Activated CD4-positive, alpha-beta T cell treated with anti-CD3 and anti-CD28 coated beads, Interleukin-10, Interleukin-2, amounts not matched to agents 100 ng/mL and 50 ng/mL, durations not matched to agents 16 hours and 8 hours (primary cell): ENCODE measurements at regions not wholly inside any gene's neighbourhood (a gene's known extent, or its start where the extent isn't known, plus 50 kb on each side); places are given as distances from the start of the nearest gene placed in this dataset.

Experiments used
- DNase-seq: peaks from one replicate; pipeline ENCODE4 v3.0.0-alpha.2; 2020

- DNase-seq = no peak
These were observed 266.8 kb upstream of the PARD3B start for GRCh38 chr2:204278454-204278853.

GRCh38 chr2:204279819-204280218 is 265.5 kb upstream of the PARD3B start:
- DNase-seq = no peak

GRCh38 chr2:204280262-204280668 is 265.0 kb upstream of the PARD3B start:
- DNase-seq = no peak

DNA sequence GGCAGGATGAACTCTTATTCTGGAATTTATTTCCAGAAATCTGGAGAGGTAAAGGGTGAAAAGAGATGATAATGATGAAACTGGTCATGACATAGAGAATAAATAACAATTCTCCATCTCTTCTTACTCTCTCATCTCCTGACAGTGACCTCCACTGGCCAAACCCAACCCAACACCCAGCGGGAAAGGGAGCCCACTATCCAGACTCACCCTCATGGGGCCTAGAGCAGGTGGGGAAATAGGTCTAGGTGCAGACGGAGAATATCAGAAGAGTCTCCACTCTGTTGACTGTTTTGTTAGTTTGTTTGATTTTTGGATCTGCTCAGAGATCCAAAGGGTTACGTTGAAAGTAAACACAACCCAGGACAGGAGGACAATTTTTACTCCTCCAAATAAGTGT is 263.2 kb upstream of the PARD3B start:
- no peak for DNase-seq

DNA sequence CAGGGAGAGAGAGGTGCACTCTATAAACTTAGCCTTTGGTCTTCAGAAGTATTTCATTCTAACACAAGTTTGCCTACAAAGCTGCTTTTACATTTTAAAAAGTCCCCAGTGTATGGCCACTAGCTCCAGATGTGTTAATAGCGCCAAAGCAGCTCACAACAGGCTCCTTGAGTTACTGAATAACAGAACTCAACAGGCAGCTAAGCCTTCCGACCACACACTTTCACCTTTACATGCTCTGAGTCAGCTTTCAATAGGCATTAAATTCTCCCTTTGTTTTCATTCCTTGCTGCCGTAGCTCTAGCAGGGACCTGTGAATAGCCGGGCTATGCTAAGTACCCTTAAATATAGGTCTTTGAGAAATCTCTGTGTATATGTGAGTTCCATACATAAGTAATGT is 262.8 kb upstream of the PARD3B start:
- DNase-seq = no peak

GRCh38 chr2:204289066-204289465 is 256.2 kb upstream of the PARD3B start:
- DNase-seq = no peak

GRCh38 chr2:204292439-204292838 is 252.8 kb upstream of the PARD3B start:
- DNase-seq = no peak

GRCh38 chr2:204293884-204294747 is 251.2 kb upstream of the PARD3B start:
- DNase-seq = no peak

DNA sequence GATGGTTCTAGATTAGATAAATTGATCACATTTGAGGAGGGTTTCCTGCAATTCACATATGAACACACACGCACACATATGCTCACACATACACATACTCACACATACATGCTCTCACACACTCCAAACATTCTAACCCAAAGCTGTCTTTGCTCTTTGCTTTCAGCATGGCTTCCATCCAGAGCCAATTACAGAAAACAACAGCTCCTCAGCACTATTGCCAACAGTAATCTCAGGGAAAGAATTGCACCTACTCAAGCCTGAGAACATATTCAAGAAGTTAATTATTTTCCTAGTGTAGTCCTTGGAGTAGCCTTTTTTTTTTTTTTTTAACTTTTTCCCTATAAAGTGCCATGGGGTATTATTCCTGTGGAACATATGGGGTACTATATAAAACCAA is 246.9 kb upstream of the PARD3B start:
- no peak for DNase-seq

DNA sequence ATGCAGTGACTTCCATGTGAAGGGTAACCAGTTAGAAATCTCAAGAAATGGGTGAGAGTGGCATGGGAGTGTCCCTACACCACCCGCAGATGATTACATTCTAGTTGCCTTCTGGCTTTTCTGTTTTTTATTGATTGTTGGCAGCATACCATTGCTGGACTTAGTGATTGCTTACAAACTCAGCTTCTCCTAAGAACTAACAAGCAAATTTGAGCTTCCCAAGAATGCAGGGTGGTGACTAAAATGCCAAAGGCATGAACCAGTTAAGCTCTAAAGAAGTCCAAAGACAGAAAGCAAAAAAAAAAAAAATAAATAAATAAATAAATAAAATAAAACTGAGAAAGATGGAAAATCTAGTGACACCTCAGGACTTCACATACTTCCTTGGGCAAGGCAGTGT is 245.5 kb upstream of the PARD3B start:
- DNase-seq = no peak

DNA sequence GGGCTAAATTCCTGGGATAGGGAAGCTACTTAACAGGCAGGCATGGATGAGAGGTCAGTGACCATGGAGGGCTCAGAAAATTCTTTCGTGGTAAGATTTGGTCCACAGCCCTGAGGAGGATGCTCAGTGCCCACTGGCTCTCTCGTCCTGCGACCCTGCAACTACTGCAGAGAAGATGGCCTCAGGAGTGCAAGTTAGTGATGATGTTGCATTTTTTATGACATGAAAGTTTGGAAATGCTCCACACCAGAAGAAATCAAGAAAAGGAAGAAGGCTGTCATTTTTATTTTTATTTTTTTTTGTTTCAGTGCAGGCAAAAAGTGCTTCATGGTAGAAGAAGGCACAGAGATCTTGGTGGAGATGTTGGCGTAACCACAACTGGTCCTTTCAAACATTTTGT is 238.6 kb upstream of the PARD3B start:
- no peak for DNase-seq

- no peak for DNase-seq
These were observed 233.2 kb upstream of the PARD3B start for GRCh38 chr2:204312105-204312504.

- no peak for DNase-seq
These were observed 232.0 kb upstream of the PARD3B start for GRCh38 chr2:204313256-204313655.

DNA sequence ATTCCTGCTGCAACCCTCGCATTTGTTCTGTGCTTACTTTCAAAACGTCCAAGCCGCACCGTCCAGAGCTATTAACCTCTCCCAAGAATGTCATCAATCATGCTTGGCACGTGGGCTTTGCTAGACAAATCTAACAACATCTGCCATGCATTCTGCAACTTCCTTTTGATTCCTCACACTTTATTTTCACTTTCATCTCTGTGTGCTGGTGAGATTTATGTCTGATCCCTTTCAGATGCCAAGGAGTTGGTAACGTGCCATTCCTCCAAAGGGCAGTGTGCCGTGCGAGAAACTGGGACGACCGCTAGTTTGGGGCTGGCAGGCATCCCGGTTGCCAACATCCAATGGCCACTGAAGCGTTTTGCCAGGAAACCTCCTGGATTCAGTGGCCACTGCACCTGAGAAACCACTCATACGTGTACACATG is 230.0 kb upstream of the PARD3B start:
- DNase-seq = no peak

- DNase-seq = no peak
These were observed 227.6 kb upstream of the PARD3B start for GRCh38 chr2:204317640-204318039.

DNA sequence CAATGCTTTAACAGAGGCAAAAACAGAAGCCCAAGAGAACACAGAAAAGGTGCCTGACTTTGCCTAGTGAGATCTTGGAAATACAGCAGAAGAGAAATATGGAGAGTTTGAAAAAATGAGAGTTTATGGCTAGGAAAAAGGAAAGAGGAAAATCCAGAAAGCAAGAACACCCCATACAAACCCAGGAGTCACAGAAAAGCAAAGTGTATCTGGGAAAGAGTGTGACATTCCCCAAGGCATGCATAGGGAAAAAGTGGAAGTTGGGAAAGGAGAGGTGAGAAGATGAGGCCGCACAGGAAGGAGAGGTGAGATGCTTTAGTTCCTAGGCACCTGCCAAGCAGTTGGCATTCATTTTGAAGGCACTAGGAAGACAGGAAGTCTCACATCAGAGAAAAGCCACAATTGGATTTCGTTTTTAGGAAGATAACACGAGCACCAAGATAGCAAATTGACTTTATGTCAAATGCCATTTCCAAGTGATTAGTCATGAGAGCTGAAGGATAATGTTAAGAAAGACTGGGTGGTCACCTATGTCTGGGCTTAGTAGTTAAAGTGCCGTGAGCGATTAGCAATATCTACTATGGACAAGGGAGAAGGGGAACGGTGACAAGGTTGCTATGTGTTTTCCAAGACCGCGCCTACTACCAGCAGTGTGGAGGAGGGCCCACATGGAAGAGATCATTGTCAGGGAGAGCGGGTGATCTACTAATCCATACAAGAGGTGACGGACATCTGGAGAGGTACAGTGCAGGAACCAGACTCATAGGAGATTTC is 224.1 kb upstream of the PARD3B start:
- no peak for DNase-seq

DNA sequence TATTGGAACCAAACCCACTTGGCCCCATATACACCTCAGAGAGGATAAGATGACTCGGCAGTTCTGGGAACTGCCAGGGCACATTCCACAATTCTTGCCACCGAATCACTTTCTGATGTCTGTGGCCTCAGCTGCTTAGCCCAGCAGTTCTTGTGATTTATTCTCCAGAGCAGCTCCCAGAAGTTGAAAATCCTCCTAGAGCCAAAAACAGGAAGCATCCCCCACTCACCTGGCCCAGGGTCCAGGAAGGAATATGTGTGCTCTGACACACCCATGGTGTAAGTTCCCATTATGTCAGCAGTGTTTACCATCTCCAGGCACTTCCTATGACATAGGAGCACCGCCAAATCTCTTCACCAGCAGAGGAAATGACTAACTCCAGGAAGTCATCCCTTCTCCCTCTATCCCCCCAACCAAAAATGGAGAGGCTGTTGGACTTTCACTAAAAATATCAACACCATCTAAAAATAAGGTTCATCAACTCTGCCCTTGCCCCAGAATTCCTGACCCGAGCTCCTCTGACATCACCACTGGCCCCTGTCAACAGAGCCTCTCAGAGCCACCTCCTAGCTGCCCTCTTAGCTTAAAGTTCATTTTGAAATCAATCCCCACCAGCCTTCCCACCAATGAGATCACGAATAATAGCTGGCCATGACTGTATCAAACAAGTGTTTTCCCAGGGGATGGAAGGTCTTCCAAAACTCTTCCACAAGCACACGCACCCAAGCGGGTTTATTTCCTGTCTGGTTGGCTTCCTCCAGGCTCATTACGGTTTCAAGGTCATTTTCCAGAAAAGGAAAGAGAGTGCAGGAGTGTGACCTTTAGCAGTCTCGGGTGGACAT is 223.1 kb upstream of the PARD3B start:
- no peak for DNase-seq

GRCh38 chr2:204325468-204325867 is 219.8 kb upstream of the PARD3B start:
- DNase-seq = peak; percentile 70

GRCh38 chr2:204328373-204328772 is 216.9 kb upstream of the PARD3B start:
- DNase-seq = no peak

- no peak for DNase-seq
These were observed 216.3 kb upstream of the PARD3B start for GRCh38 chr2:204329016-204329415.

- no peak for DNase-seq
These were observed 215.7 kb upstream of the PARD3B start for GRCh38 chr2:204329532-204329931.

DNA sequence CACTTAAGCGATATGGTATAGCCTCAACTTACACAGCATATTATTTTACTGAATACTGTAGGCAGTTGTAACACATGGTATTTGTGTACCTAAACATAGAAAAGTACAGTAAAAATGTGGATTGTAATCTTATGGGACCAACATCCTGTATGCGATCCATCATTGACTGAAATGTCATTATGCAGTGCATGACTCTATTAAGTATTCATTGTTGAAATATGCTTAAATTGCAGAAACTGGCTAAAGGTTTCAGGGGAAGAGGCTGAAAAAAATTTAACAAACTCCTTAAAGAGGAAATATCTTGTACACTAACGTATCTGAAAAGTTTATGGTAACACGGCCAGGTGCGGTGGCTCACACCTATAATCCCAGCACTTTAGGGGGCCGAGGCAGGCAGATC is 214.1 kb upstream of the PARD3B start:
- DNase-seq = no peak

GRCh38 chr2:204331988-204332387 is 213.3 kb upstream of the PARD3B start:
- no peak for DNase-seq
